Cardiac muscle cell (in vitro differentiated cells and primary cell): ENCODE measurements at regions not wholly inside any gene's neighbourhood (a gene's known extent, or its start where the extent isn't known, plus 50 kb on each side); places are given as distances from the start of the nearest gene placed in this dataset.

ENCODE experiments used
- DNase-seq, 2 donors: peaks; one replicate each; pipeline versions ENCODE4 v3.0.0 to v3.0.0-alpha.2; 2010 to 2017; ENCODE audit warnings: low read depth in 1 of 2, low spot score in 1 of 2
- H3K27ac ChIP-seq: fragments of 200-600 bp; sonication (generic); 2 replicates; pipeline ENCODE4 v1.5.1; 2016
- H3K27me3 ChIP-seq: fragments of 200-600 bp; sonication (generic); 2 replicates; pipeline ENCODE4 v1.6.0; 2016; ENCODE audit warnings: control low read depth
- H3K36me3 ChIP-seq: fragments of 200-600 bp; sonication (generic); 2 replicates; pipeline ENCODE4 v1.5.1; 2016; ENCODE audit warnings: control low read depth
- H3K4me1 ChIP-seq: fragments of 200-600 bp; sonication (generic); 2 replicates; pipeline ENCODE4 v1.8.1; 2017; ENCODE audit warnings: low read depth, mild to moderate bottlenecking, mixed run types
- H3K4me3 ChIP-seq: fragments of 200-600 bp; sonication (generic); 2 replicates; pipeline ENCODE4 v1.5.1; 2016; ENCODE audit warnings: mild to moderate bottlenecking
- H3K9me3 ChIP-seq: fragments of 200-600 bp; sonication (generic); 2 replicates; pipeline ENCODE4 v1.5.1; 2017; ENCODE audit warnings: low read depth, mild to moderate bottlenecking, control low read depth
- TF ChIP-seq, protein P1 (sequence below): IDR thresholded peaks from 2 replicates; pipeline ENCODE4 v1.5.1; 2012; ENCODE audit warnings: low read depth, mild to moderate bottlenecking, low read length

GRCh38 chr4:117610706-117611308 is 423.5 kb upstream of the NDST3 start:
- Histone ChIP-seq H3K27me3 (no peaks in the 10 kb centered on the region), H3K4me3 (no peak overlapping the region), H3K4me1 (no peaks in the 10 kb centered on the region), H3K27ac (no peak overlapping the region), H3K9me3 (no peaks in the 10 kb centered on the region), H3K36me3 (no peaks in the 10 kb centered on the region)
- DNase-seq, result no peak
- TF ChIP-seq, protein P1, sequence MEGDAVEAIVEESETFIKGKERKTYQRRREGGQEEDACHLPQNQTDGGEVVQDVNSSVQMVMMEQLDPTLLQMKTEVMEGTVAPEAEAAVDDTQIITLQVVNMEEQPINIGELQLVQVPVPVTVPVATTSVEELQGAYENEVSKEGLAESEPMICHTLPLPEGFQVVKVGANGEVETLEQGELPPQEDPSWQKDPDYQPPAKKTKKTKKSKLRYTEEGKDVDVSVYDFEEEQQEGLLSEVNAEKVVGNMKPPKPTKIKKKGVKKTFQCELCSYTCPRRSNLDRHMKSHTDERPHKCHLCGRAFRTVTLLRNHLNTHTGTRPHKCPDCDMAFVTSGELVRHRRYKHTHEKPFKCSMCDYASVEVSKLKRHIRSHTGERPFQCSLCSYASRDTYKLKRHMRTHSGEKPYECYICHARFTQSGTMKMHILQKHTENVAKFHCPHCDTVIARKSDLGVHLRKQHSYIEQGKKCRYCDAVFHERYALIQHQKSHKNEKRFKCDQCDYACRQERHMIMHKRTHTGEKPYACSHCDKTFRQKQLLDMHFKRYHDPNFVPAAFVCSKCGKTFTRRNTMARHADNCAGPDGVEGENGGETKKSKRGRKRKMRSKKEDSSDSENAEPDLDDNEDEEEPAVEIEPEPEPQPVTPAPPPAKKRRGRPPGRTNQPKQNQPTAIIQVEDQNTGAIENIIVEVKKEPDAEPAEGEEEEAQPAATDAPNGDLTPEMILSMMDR, result no peak

- Histone ChIP-seq H3K4me3 (no peak overlapping the region), H3K36me3 (no peaks in the 10 kb centered on the region), H3K27ac (no peak overlapping the region), H3K9me3 (no peaks in the 10 kb centered on the region), H3K4me1 (no peaks in the 10 kb centered on the region), H3K27me3 (no peaks in the 10 kb centered on the region)
- TF ChIP-seq, protein P1, result no peak
- DNase-seq, result no peak
Measured at GRCh38 chr4:117621673-117622072, 412.6 kb upstream of the NDST3 start.

DNA sequence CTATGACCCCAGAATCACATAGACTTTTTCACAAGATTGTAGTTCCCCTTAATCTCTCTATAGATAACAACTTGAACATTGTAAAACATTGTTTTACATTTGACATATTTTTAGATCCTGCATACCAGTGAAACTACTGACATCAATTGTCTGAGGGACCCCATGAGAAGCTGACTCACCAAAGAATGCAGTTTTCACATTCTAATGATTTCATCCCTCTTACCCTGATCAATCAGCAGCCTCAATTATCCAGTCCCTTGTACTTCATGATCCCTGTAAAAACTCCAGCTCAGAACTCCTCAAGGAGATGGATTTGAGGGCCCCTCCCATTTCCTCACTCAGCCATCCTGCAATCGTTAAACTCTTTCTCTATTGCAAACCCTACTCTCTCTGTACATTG is 411.0 kb upstream of the NDST3 start:
- Histone ChIP-seq H3K4me1 (no peaks in the 10 kb centered on the region), H3K9me3 (no peaks in the 10 kb centered on the region), H3K36me3 (no peaks in the 10 kb centered on the region), H3K27me3 (no peaks in the 10 kb centered on the region), H3K27ac (no peak overlapping the region), H3K4me3 (no peak overlapping the region)
- TF ChIP-seq, protein P1, result no peak
- DNase-seq, result no peak

DNA sequence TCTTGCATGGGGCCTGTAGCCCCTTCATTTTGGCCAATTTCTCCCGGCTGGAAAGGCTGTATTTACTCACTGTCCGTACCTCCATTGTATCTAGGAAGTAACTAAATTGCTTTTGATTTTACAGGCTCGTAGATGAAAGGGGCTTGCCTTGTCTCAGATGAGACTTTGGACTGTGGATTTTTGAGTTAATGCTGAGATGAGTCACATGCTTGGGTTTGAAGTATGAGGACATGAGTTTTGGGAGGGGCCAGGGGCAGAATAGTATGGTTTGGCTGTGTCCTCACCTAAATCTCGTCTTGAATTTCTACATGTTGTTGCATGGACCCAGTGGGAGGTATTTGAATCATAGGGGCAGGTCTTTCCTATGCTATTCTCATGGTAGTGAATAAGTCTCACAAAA is 407.6 kb upstream of the NDST3 start:
- Histone ChIP-seq H3K4me1 (no peaks in the 10 kb centered on the region), H3K9me3 (no peaks in the 10 kb centered on the region), H3K36me3 (no peaks in the 10 kb centered on the region), H3K27ac (no peak overlapping the region), H3K4me3 (no peak overlapping the region), H3K27me3 (no peaks in the 10 kb centered on the region)
- DNase-seq, result no peak
- TF ChIP-seq, protein P1, result no peak

DNA sequence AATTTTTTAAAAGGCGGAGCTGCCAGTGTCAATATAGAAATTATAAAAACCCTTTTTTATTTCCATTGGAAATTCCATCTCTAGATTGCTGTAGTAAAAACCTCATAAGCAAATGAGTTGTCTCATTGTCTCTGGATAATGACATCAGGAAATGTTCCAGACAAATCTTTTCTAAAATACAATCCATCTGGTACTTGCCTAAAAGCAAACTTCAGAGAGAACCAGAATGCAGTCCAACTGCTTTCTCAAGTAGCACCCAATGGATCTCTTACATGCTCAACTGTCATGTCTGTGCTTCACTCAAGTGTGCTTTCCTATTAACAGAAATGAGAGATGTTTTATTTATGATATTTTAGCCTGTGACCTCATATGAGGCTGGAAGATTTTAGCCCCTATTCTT is 399.6 kb upstream of the NDST3 start:
- no peak for DNase-seq
- Histone ChIP-seq H3K27me3 (no peaks in the 10 kb centered on the region), H3K4me3 (no peak overlapping the region), H3K4me1 (peaks cover 10% of the 10 kb centered on the region), H3K36me3 (no peaks in the 10 kb centered on the region), H3K27ac (no peak overlapping the region), H3K9me3 (no peaks in the 10 kb centered on the region)
- TF ChIP-seq, protein P1, result no peak
